ENCODE measurements at regions not wholly inside any gene's neighbourhood (a gene's known extent, or its start where the extent isn't known, plus 50 kb on each side); places are given as distances from the start of the nearest gene placed in this dataset.

- DNase-seq (ENCODE audit: low read depth): no peak
Observed at GRCh38 chr18:78902795-78903435, 76.7 kb upstream of the SALL3 start.

GRCh38 chr18:78903436-78904178 lies 76.0 kb upstream of the SALL3 start:
- DNase-seq (ENCODE audit: low read depth): no peak

- no peak for DNase-seq (ENCODE audit: low read depth)
Observed at GRCh38 chr18:78904179-78904531, 75.5 kb upstream of the SALL3 start.

GRCh38 chr18:78905334-78905733 lies 74.3 kb upstream of the SALL3 start:
- DNase-seq (ENCODE audit: low read depth): no peak

- no peak for DNase-seq (ENCODE audit: low read depth)
Observed at GRCh38 chr18:78906066-78906465, 73.6 kb upstream of the SALL3 start.

- DNase-seq (ENCODE audit: low read depth): no peak
Observed at GRCh38 chr18:78908462-78909260, 71.0 kb upstream of the SALL3 start.

- no peak for DNase-seq (ENCODE audit: low read depth)
Observed at GRCh38 chr18:78911751-78912283, 67.8 kb upstream of the SALL3 start.

- DNase-seq (ENCODE audit: low read depth): no peak
Observed at GRCh38 chr18:78912336-78912735, 67.3 kb upstream of the SALL3 start.

GRCh38 chr18:78912844-78913243 lies 66.8 kb upstream of the SALL3 start:
- DNase-seq (ENCODE audit: low read depth): no peak

GRCh38 chr18:78913395-78913794 lies 66.2 kb upstream of the SALL3 start:
- DNase-seq (ENCODE audit: low read depth): no peak

- DNase-seq (ENCODE audit: low read depth): no peak
Observed at GRCh38 chr18:78913830-78914231, 65.8 kb upstream of the SALL3 start.

- DNase-seq (ENCODE audit: low read depth): no peak
Observed at GRCh38 chr18:78914249-78914935, 65.2 kb upstream of the SALL3 start.

GRCh38 chr18:78915446-78916008 lies 64.1 kb upstream of the SALL3 start:
- DNase-seq (ENCODE audit: low read depth): no peak

GRCh38 chr18:78918707-78919106 lies 60.9 kb upstream of the SALL3 start:
- no peak for DNase-seq (ENCODE audit: low read depth)

GRCh38 chr18:78919956-78920355 lies 59.7 kb upstream of the SALL3 start:
- no peak for DNase-seq (ENCODE audit: low read depth)

GRCh38 chr18:78920456-78921138 lies 59.0 kb upstream of the SALL3 start:
- DNase-seq (ENCODE audit: low read depth): no peak

GRCh38 chr18:78922856-78923255 lies 56.8 kb upstream of the SALL3 start:
- DNase-seq (ENCODE audit: low read depth): no peak

- DNase-seq (ENCODE audit: low read depth): no peak
Observed at GRCh38 chr18:78924301-78924700, 55.3 kb upstream of the SALL3 start.

GRCh38 chr18:78924786-78925540 lies 54.7 kb upstream of the SALL3 start:
- no peak for DNase-seq (ENCODE audit: low read depth)

- no peak for DNase-seq (ENCODE audit: low read depth)
Observed at GRCh38 chr18:78925557-78926242, 53.9 kb upstream of the SALL3 start.
